GM12864 (cell line): ENCODE measurements at regions not wholly inside any gene's neighbourhood (a gene's known extent, or its start where the extent isn't known, plus 50 kb on each side); places are given as distances from the start of the nearest gene placed in this dataset.
A peak's percentile ranks its signal among the peaks of the same experiment; 100 is the strongest.

Source experiments
- DNase-seq: peaks from one replicate; pipeline ENCODE4 v3.0.0-alpha.2; 2011; ENCODE audit warnings: low read depth
- H3K4me3 ChIP-seq: 2 replicates; pipeline ENCODE4 v1.5.1; 2011; ENCODE audit warnings: mild to moderate bottlenecking, low read depth, low read length, control low read depth
- TF ChIP-seq, protein P1 (sequence below): IDR thresholded peaks from 2 replicates; pipeline ENCODE4 v1.5.1; 2011; ENCODE audit warnings: low read depth, mild to moderate bottlenecking, moderate library complexity, low read length, control low read depth, inconsistent platforms; ENCODE audit errors: missing control alignments

DNA sequence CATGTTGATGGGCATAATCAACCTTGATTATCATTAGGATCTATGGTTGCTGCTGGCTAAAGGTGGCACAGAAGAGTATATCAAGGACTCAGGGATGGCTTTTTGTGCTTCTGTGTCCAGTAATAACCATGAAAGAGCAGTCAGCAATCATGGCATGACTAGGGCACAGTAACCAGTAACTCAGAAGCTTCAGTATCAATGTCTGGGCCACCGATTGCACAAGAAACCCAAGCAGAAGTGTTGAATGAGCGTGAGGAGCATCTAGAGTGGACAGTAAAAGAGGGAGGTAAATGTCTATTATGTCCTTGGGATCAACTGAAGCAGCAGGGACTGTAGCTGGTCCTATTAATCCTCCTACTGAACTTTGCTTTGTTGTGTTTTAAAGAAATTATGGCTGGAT, 81.5 kb upstream of the F13A1 start:
- no peak for DNase-seq
- no peak overlapping the region for H3K4me3 ChIP-seq
- TF ChIP-seq, protein P1, sequence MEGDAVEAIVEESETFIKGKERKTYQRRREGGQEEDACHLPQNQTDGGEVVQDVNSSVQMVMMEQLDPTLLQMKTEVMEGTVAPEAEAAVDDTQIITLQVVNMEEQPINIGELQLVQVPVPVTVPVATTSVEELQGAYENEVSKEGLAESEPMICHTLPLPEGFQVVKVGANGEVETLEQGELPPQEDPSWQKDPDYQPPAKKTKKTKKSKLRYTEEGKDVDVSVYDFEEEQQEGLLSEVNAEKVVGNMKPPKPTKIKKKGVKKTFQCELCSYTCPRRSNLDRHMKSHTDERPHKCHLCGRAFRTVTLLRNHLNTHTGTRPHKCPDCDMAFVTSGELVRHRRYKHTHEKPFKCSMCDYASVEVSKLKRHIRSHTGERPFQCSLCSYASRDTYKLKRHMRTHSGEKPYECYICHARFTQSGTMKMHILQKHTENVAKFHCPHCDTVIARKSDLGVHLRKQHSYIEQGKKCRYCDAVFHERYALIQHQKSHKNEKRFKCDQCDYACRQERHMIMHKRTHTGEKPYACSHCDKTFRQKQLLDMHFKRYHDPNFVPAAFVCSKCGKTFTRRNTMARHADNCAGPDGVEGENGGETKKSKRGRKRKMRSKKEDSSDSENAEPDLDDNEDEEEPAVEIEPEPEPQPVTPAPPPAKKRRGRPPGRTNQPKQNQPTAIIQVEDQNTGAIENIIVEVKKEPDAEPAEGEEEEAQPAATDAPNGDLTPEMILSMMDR = no peak

DNA sequence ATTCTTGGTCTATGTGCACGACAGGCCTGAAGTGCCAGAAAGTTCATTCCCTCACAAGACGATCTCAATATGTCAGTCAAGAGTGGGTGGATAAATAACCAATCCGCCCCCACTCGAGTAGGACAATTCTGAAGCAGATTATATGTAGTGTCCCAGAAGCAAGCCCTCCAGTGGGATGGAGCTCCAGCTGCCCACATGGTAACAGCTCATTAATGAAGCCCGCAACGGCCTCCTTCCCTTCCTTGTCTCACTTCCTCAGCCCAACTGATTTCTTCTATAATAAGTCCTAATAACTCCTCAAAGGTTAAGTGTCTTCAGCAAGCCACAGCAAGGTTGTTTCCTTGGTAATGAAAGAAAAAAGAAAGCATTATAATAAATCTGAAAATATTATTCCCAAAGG, 82.1 kb upstream of the F13A1 start:
- TF ChIP-seq, protein P1 = no peak
- DNase-seq = no peak
- H3K4me3 ChIP-seq = no peak overlapping the region

DNA sequence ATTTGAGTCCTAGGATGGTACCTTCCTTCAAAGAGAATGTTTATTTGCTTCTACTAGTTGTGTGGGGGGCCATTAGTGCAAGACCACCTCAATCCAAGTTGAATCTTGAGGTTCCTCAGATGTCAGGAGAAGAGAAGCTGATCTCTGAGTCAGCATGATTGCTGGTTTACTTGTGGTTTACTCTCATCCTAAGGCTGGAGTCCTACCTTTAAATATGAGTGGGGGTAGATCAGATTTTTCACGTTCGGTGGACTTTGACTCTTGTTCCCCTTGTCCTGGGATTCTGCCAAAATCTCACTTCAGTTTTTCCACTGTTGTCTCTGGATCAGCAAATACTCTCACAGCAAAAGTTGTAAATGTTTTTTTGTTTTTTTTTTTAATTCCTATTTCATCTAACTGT, 84.6 kb upstream of the F13A1 start:
- H3K4me3 ChIP-seq = no peak overlapping the region
- TF ChIP-seq, protein P1 = no peak
- no peak for DNase-seq

DNA sequence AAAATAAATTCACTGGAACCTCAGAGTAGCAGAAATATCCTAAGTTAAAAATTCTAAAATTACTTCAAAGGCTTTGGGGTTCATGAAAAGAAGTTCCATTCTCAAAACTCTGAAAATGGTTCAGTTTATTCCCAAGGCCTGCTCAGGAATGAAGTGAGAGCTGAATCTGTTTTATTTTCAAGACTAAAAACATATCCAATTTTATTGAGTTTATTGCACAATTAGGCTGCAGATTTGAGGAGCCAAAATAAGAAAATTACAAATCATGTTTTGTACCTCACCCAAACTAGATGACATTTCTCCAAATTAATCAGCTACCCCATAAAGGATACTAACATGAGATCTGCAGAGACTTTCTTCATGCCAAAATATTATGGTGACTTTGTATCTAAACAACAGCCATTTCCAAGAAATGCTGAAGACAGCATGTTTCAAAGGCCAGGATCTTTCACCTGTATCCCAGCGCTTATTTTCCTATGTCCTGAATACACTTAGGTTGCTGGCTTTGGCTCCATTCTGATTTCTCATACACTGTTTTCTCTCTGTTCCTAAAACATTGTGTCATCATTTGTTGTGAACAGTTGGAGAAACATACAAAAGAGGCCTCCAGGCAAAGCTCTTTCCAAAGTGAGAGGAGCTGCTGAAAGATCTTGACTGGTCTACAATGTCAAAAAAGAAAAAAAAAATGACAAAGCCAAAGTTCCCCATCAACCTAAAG, 85.7 kb upstream of the F13A1 start:
- TF ChIP-seq, protein P1 = no peak
- H3K4me3 ChIP-seq = no peak overlapping the region
- no peak for DNase-seq

DNA sequence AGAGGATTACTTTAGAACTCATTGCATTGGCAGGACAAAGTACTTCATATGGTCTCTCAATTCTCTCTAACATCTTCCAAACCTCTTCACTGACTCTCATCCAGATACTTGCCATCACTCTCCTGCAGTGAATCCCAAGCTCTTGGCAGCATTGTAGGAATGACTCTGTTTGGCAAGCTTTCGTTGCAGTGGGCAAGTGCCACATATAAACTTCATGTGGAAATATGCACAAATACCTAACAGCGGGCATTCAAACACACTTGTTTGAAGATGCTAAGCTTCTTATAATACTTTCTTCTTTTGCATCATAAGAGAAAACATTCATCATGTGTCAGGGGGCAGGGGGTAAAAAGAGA, 86.2 kb upstream of the F13A1 start:
- TF ChIP-seq, protein P1 = no peak
- no peak overlapping the region for H3K4me3 ChIP-seq
- DNase-seq = no peak

DNA sequence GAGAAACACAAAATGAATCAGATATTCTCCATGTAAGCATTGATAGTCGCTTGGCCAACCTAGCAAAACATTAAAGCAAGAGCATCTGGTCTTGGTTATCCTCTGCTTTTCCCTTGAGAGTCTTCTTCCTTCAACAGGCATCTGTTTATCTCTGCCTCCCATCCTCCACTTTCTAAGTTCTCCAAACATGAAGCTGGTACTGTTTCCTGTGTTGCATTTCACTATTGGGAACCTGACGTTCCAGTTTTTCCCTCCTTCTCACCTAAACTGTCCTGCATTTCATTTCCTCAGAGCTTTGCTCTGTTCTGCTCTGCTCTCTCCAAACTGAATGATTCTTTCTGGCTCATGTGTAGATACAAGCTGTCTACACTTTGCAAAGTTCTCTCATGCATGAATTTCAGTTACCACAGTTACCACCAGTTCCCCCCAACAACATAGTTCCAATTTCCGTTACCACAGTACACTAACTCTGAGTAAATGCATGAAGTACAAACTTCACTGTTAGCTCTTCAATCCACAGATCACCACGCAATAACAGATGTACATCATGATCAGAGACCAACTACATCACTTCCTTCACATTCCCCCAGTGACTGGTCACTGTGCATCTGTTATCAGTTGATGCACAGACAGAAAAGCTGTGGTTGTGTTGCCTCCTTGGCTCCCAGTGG, 86.7 kb upstream of the F13A1 start:
- H3K4me3 ChIP-seq = no peak overlapping the region
- peak; percentile 85 for DNase-seq

More for the DNA sequence above, 86.7 kb upstream of the F13A1 start:
- TF ChIP-seq, protein P1 = no peak
